OCI-LY1 (cell line): ENCODE measurements at regions not wholly inside any gene's neighbourhood (a gene's known extent, or its start where the extent isn't known, plus 50 kb on each side); places are given as distances from the start of the nearest gene placed in this dataset.

Experiments used
- H2AFZ ChIP-seq: fragments of 200-600 bp; sonication (generic), shearing (Covaris generic); 2 replicates; pipeline ENCODE4 v1.6.0; 2014; ENCODE audit warnings: antibody characterized with exemption, mild to moderate bottlenecking, low read length
- H3F3A ChIP-seq: fragments of 200-600 bp; sonication (generic), shearing (Covaris generic); 2 replicates; pipeline ENCODE4 v1.6.0; 2014; ENCODE audit warnings: mild to moderate bottlenecking, antibody characterized with exemption, low read length, moderate library complexity; ENCODE audit not compliant: insufficient read depth
- H3K27ac ChIP-seq: fragments of 200-600 bp; sonication (generic); 2 replicates; pipeline ENCODE4 v1.5.1; 2014; ENCODE audit warnings: low read length, mixed run types, mild to moderate bottlenecking, low read depth; ENCODE audit not compliant: poor library complexity, severe bottlenecking
- H3K27me3 ChIP-seq: fragments of 200-600 bp; sonication (generic); 2 replicates; pipeline ENCODE4 v1.6.0; 2014; ENCODE audit warnings: antibody characterized with exemption, mild to moderate bottlenecking, low read length, moderate library complexity; ENCODE audit not compliant: insufficient read depth
- H3K36me3 ChIP-seq: fragments of 200-600 bp; sonication (generic); 2 replicates; pipeline ENCODE4 v1.6.1; 2014; ENCODE audit warnings: mild to moderate bottlenecking, antibody characterized with exemption, low read length, moderate library complexity, mixed read lengths; ENCODE audit not compliant: insufficient read depth
- H3K4me1 ChIP-seq: fragments of 200-600 bp; sonication (generic); 2 replicates; pipeline ENCODE4 v1.5.1; 2014; ENCODE audit warnings: mild to moderate bottlenecking, low read length, moderate library complexity; ENCODE audit not compliant: insufficient read depth, severe bottlenecking
- H3K4me2 ChIP-seq: fragments of 200-600 bp; sonication (generic), shearing (Covaris generic); 2 replicates; pipeline ENCODE4 v1.6.1; 2014; ENCODE audit warnings: low read length
- H3K4me3 ChIP-seq: fragments of 200-600 bp; sonication (generic); 2 replicates; pipeline ENCODE4 v1.5.1; 2014; ENCODE audit warnings: low read length, low read depth, mild to moderate bottlenecking, mixed read lengths; ENCODE audit not compliant: poor library complexity, severe bottlenecking
- H3K79me2 ChIP-seq: fragments of 200-600 bp; shearing (Covaris generic); 2 replicates; pipeline ENCODE4 v1.6.1; 2016; ENCODE audit warnings: mixed run types, low read length, mixed read lengths; ENCODE audit not compliant: insufficient read depth
- H3K9ac ChIP-seq: fragments of 200-600 bp; sonication (generic), shearing (Covaris generic); 2 replicates; pipeline ENCODE4 v1.6.1; 2014; ENCODE audit warnings: mild to moderate bottlenecking, low read length, mixed read lengths
- H3K9me2 ChIP-seq: fragments of 200-600 bp; sonication (generic), shearing (Covaris generic); 2 replicates; pipeline ENCODE4 v1.6.1; 2014; ENCODE audit warnings: low read depth, mild to moderate bottlenecking, low read length, mixed read lengths
- H3K9me3 ChIP-seq: fragments of 200-600 bp; shearing (Covaris generic); 2 replicates; pipeline ENCODE4 v1.6.1; 2014; ENCODE audit warnings: low read length, mixed read lengths
- H4K20me1 ChIP-seq: fragments of 200-600 bp; sonication (generic), shearing (Covaris generic); 2 replicates; pipeline ENCODE4 v1.6.0; 2016; ENCODE audit warnings: mild to moderate bottlenecking, low read length; ENCODE audit not compliant: insufficient read depth
- EZH2 ChIP-seq: fragments of 200-600 bp; sonication (generic), shearing (Covaris generic); IDR thresholded peaks from 2 replicates; pipeline ENCODE4 v1.8.0; 2017; ENCODE audit warnings: borderline replicate concordance, mixed run types, mild to moderate bottlenecking, antibody characterized with exemption, low read length, moderate library complexity, mixed read lengths
- TF ChIP-seq, protein P1 (sequence below): fragments of 200-600 bp; sonication (generic), shearing (Covaris generic); IDR thresholded peaks from 2 replicates; pipeline ENCODE4 v1.5.1; 2017; ENCODE audit warnings: mild to moderate bottlenecking, antibody characterized with exemption, low read length, moderate library complexity, mixed read lengths

- H3K79me2 ChIP-seq: no peaks in the 10 kb centered on the region
- H3K4me1 ChIP-seq: no peaks in the 10 kb centered on the region
- TF ChIP-seq, protein P1, sequence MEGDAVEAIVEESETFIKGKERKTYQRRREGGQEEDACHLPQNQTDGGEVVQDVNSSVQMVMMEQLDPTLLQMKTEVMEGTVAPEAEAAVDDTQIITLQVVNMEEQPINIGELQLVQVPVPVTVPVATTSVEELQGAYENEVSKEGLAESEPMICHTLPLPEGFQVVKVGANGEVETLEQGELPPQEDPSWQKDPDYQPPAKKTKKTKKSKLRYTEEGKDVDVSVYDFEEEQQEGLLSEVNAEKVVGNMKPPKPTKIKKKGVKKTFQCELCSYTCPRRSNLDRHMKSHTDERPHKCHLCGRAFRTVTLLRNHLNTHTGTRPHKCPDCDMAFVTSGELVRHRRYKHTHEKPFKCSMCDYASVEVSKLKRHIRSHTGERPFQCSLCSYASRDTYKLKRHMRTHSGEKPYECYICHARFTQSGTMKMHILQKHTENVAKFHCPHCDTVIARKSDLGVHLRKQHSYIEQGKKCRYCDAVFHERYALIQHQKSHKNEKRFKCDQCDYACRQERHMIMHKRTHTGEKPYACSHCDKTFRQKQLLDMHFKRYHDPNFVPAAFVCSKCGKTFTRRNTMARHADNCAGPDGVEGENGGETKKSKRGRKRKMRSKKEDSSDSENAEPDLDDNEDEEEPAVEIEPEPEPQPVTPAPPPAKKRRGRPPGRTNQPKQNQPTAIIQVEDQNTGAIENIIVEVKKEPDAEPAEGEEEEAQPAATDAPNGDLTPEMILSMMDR: no peak
- no peak for TF ChIP-seq EZH2
- H3K9me2 ChIP-seq: no peaks in the 10 kb centered on the region
- H3K4me3 ChIP-seq: no peak overlapping the region
- H3F3A ChIP-seq: no peaks in the 10 kb centered on the region
- no peaks in the 10 kb centered on the region for H3K36me3 ChIP-seq
- no peaks in the 10 kb centered on the region for H4K20me1 ChIP-seq
- no peak overlapping the region for H3K27ac ChIP-seq
- no peak overlapping the region for H2AFZ ChIP-seq
- H3K9me3 ChIP-seq: no peaks in the 10 kb centered on the region
- H3K4me2 ChIP-seq: no peak overlapping the region
- no peak overlapping the region for H3K9ac ChIP-seq
- H3K27me3 ChIP-seq: no peaks in the 10 kb centered on the region
These were observed 184.4 kb upstream of the SLC39A10 start for GRCh38 chr2:195472501-195473234.

GRCh38 chr2:195471807-195472206, 185.2 kb upstream of the SLC39A10 start:
- Histone ChIP-seq H3K27me3 (no peaks in the 10 kb centered on the region), H3K9ac (no peak overlapping the region), H3K4me2 (no peak overlapping the region), H2AFZ (no peak overlapping the region), H3K9me3 (no peaks in the 10 kb centered on the region), H3K36me3 (no peaks in the 10 kb centered on the region), H3K4me1 (no peaks in the 10 kb centered on the region), H4K20me1 (no peaks in the 10 kb centered on the region), H3K79me2 (no peaks in the 10 kb centered on the region), H3K4me3 (no peak overlapping the region), H3K27ac (no peak overlapping the region), H3K9me2 (no peaks in the 10 kb centered on the region), H3F3A (no peaks in the 10 kb centered on the region)
- TF ChIP-seq EZH2: no peak
- TF ChIP-seq, protein P1: no peak

GRCh38 chr2:195471163-195471562, 185.9 kb upstream of the SLC39A10 start:
- no peak overlapping the region for H3K9ac ChIP-seq
- TF ChIP-seq EZH2: no peak
- TF ChIP-seq, protein P1: no peak
- no peaks in the 10 kb centered on the region for H4K20me1 ChIP-seq
- H3K4me3 ChIP-seq: no peak overlapping the region
- no peaks in the 10 kb centered on the region for H3K36me3 ChIP-seq
- no peaks in the 10 kb centered on the region for H3K9me3 ChIP-seq
- H3K79me2 ChIP-seq: no peaks in the 10 kb centered on the region
- no peaks in the 10 kb centered on the region for H3K27me3 ChIP-seq
- H3F3A ChIP-seq: no peaks in the 10 kb centered on the region
- H3K27ac ChIP-seq: no peak overlapping the region
- no peaks in the 10 kb centered on the region for H3K9me2 ChIP-seq
- H3K4me1 ChIP-seq: no peaks in the 10 kb centered on the region
- no peak overlapping the region for H2AFZ ChIP-seq
- H3K4me2 ChIP-seq: no peak overlapping the region
